GM18508 (cell line): ENCODE measurements at regions not wholly inside any gene's neighbourhood (a gene's known extent, or its start where the extent isn't known, plus 50 kb on each side); places are given as distances from the start of the nearest gene placed in this dataset.

Experiments
- ATAC-seq: cut with Tn5 transposase; IDR thresholded peaks from one replicate; pipeline ENCODE4 v1.9.1; 2021; ENCODE audit warnings: moderate number of reproducible peaks; ENCODE audit not compliant: insufficient read depth, unreplicated experiment

DNA sequence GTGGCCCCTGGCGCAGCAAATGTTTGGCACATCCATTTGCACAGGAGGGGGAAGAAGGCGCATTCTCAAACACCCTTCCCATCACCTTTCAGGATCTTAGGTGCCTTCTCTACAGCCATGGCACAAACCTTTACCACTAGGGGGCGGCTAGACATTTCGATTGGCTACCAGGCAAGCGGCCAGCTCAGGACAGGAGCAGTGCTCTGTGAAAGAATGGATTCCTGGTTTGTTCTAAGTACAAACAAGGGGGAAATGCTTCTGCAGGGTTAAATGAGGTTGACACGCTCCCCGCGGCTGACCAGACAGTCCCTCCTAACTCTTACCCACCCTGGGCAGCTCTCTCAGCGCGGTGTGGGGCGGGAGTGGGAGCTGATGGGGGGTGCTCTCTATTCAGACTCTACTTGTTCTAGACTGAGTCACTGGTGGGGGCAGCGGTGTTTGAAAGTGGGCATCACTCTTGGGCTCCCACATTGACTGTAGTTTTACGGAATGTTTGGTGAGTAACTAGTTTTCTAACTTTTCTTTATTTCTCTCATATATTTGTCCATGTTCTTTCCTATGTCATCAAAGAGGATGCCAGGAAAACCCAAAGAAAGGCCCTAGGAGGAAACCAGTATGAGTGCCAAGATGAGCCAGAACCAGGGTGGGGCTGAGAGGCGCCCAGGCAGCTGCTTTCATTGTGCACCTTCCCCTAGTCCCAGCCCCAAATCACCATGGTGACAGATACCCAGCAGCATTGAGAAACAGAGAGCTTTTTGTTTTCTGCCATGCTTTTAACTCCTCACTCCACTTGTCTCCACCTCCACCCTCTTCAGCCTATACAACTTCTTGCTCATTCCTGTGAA, 61.4 kb upstream of the GPR158 start:
- ATAC-seq: peak; percentile 80

DNA sequence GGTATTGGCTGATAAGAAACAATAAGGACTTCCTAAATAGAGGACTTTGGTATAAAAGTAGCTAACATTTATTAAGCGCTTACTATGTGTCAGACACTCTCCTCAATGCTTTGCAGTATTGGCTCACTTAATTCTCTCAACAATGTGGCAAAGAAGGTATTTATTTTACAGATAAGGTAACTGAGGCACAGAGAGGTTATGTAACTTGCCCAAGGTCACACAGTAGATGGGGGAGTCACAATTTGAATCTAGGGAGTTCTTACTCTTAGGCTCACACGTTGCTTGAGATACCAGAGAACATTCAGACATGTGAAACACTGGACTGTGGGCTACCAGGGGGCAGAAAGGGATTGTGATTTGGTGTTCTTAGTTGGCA, 60.8 kb upstream of the GPR158 start:
- no peak for ATAC-seq

DNA sequence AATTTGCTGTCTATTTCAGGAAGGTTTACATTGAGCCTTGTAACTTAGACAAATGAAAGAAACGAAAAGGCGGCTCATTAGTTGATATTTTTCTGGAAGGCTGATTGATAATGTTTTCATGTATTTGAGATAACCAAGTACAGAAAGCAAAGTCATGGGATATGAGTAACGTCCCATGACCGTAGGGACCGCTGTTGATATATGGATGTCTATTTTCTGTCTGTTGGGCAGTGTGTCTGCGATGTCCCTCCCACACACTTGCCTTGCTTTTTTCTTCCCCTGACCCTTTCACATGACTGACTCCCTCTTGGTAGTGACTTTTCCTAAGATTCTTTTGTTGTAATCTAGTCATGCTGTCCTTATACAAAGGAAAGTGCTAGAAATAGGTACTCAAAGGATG, 57.0 kb upstream of the GPR158 start:
- no peak for ATAC-seq

DNA sequence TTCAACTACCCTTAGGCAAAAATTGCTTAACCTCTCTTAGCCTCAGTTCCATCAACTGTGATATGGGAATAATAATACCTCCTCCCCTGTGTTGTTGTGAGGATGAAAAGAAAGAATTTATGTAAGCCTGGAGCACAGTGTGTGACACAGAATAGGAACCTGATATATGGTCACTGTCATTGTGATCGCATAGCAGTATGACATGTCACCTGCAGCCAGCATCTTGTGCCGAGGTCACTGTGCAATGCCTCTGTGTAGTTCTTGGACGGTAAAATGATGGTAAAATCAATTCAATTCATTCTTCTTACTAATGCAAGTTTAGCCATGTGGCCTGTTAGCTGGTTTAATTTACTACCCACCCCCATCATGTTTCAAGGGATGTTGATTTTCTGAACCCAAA, 54.6 kb upstream of the GPR158 start:
- ATAC-seq: no peak
